ENCODE measurements at regions not wholly inside any gene's neighbourhood (a gene's known extent, or its start where the extent isn't known, plus 50 kb on each side); places are given as distances from the start of the nearest gene placed in this dataset.
"Not testable (repeated sequence)": the region's sequence is repeated elsewhere in the genome, so short reads cannot be mapped to it uniquely, and the experiment has no call there.

DNA sequence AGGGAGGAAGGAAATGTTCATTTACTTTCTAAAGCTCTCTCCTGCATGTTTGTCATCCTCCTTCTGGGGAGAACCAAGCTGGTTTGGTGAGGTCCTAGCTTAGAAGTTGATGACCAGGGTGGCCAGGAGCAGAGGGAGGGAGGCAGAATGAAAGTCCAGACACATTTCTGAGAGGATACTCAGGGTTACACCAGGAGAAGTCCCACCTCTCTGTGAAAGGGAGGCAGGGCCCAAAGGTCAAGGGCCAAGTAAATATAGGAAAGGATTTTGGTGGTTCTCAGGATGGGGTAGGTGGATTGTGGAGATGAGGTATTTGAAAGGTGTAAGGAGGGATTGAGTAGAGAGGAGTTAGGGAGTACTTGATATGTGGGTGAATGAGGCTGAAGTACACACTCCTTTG lies 58.0 kb upstream of the FBXO11 start:
- H3K4me1 Mint-ChIP-seq (ENCODE audit: low read depth): peaks cover 2% of the 10 kb centered on the region
- H3K9me3 Mint-ChIP-seq: no peaks in the 10 kb centered on the region
- H3K36me3 Mint-ChIP-seq (ENCODE audit: low read depth): no peaks in the 10 kb centered on the region
- DNase-seq: no peak
- H3K27ac Mint-ChIP-seq: no peak overlapping the region
- peaks cover 13% of the 10 kb centered on the region for H3K27me3 Mint-ChIP-seq
- no peak overlapping the region for H3K4me3 Mint-ChIP-seq

GRCh38 chr2:47964722-47965434 lies 58.6 kb upstream of the FBXO11 start:
- Mint-ChIP-seq H3K27me3 (peaks cover 16% of the 10 kb centered on the region), H3K4me1 (ENCODE audit: low read depth) (peaks cover 2% of the 10 kb centered on the region), H3K36me3 (ENCODE audit: low read depth) (no peaks in the 10 kb centered on the region), H3K4me3 (no peak overlapping the region), H3K27ac (no peak overlapping the region), H3K9me3 (no peaks in the 10 kb centered on the region)
- no peak for DNase-seq

- peaks cover 13% of the 10 kb centered on the region for H3K27me3 Mint-ChIP-seq
- not testable (repeated sequence) for DNase-seq
Observed at GRCh38 chr2:47976728-47977127, 70.4 kb upstream of the FBXO11 start.

GRCh38 chr2:47984041-47984440 lies 77.7 kb upstream of the FBXO11 start:
- H3K9me3 Mint-ChIP-seq: no peaks in the 10 kb centered on the region
- no peaks in the 10 kb centered on the region for H3K4me1 Mint-ChIP-seq (ENCODE audit: low read depth)
- no peak overlapping the region for H3K4me3 Mint-ChIP-seq
- no peak overlapping the region for H3K27ac Mint-ChIP-seq
- H3K36me3 Mint-ChIP-seq (ENCODE audit: low read depth): no peaks in the 10 kb centered on the region
- no peaks in the 10 kb centered on the region for H3K27me3 Mint-ChIP-seq
- no peak for DNase-seq

More at GRCh38 chr2:47976728-47977127, 70.4 kb upstream of the FBXO11 start:
- not testable (repeated sequence) for H3K9me3 Mint-ChIP-seq; H3K4me3 Mint-ChIP-seq; H3K4me1 Mint-ChIP-seq (ENCODE audit: low read depth); H3K36me3 Mint-ChIP-seq (ENCODE audit: low read depth); H3K27ac Mint-ChIP-seq

DNA sequence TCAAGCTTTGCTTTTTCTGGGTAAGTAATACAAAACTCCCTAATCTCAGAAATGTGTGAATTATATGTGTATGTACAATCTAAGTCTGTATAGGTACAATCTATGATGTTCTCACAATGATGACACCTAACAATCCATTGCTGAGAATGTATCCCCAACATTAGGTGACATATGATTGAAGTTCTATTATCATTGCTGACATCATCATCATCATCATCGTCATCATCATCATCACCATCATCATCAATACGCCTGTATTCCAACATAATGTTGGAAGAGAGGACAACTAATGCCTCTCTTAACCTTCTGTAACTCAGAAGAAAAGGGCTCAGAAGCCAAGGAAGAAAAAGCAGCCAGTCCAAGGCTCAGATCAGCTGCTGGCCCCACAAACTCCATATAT lies 84.2 kb upstream of the FBXO11 start:
- Mint-ChIP-seq H3K36me3 (ENCODE audit: low read depth) (no peaks in the 10 kb centered on the region), H3K27me3 (no peaks in the 10 kb centered on the region), H3K4me1 (ENCODE audit: low read depth) (peaks cover 5% of the 10 kb centered on the region), H3K4me3 (no peak overlapping the region), H3K9me3 (no peaks in the 10 kb centered on the region), H3K27ac (no peak overlapping the region)
- DNase-seq: no peak

DNA sequence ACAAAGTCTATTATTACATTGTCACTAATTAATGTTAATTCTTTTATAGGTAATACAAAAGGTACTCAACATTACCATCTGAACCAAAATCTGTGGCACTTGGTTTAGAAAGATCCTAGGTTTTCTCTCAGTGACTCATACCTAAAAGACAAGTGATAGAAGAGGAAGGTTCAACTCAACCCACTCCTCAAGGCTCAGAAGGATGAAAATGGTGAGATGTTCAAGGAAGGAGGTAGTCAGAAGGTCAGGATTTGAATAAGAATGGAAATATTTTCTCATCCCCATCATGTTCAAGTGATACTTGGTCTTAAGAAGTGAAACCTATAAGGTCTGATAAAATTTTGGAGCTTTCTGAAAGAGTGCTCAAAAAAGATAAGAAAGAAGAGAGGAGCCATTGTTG lies 86.4 kb upstream of the FBXO11 start:
- H3K9me3 Mint-ChIP-seq: no peaks in the 10 kb centered on the region
- H3K4me1 Mint-ChIP-seq (ENCODE audit: low read depth): peaks cover 5% of the 10 kb centered on the region
- no peak overlapping the region for H3K4me3 Mint-ChIP-seq
- DNase-seq: no peak
- H3K27me3 Mint-ChIP-seq: peaks cover 7% of the 10 kb centered on the region
- H3K36me3 Mint-ChIP-seq (ENCODE audit: low read depth): no peaks in the 10 kb centered on the region
- H3K27ac Mint-ChIP-seq: no peak overlapping the region

- no peak for DNase-seq
- Mint-ChIP-seq H3K27me3 (peaks cover 7% of the 10 kb centered on the region), H3K4me3 (no peak overlapping the region), H3K9me3 (no peaks in the 10 kb centered on the region), H3K27ac (no peak overlapping the region), H3K4me1 (ENCODE audit: low read depth) (peaks cover 5% of the 10 kb centered on the region), H3K36me3 (ENCODE audit: low read depth) (no peaks in the 10 kb centered on the region)
Observed at GRCh38 chr2:47996808-47997207, 90.5 kb upstream of the FBXO11 start.

GRCh38 chr2:47999512-47999911 lies 93.2 kb upstream of the FBXO11 start:
- DNase-seq: no peak
- no peaks in the 10 kb centered on the region for H3K36me3 Mint-ChIP-seq (ENCODE audit: low read depth)
- H3K27me3 Mint-ChIP-seq: peaks cover 7% of the 10 kb centered on the region
- H3K4me3 Mint-ChIP-seq: no peak overlapping the region
- H3K27ac Mint-ChIP-seq: no peak overlapping the region
- no peaks in the 10 kb centered on the region for H3K4me1 Mint-ChIP-seq (ENCODE audit: low read depth)
- H3K9me3 Mint-ChIP-seq: no peaks in the 10 kb centered on the region

- Mint-ChIP-seq H3K27ac (no peak overlapping the region), H3K9me3 (peaks cover 3% of the 10 kb centered on the region), H3K4me3 (no peak overlapping the region), H3K4me1 (ENCODE audit: low read depth) (no peaks in the 10 kb centered on the region), H3K27me3 (peaks cover 2% of the 10 kb centered on the region), H3K36me3 (ENCODE audit: low read depth) (no peaks in the 10 kb centered on the region)
- DNase-seq: no peak
Observed at GRCh38 chr2:48001498-48001897, 95.2 kb upstream of the FBXO11 start.

- H3K9me3 Mint-ChIP-seq: peaks cover 3% of the 10 kb centered on the region
- H3K27ac Mint-ChIP-seq: no peak overlapping the region
- no peak overlapping the region for H3K4me3 Mint-ChIP-seq
- no peaks in the 10 kb centered on the region for H3K36me3 Mint-ChIP-seq (ENCODE audit: low read depth)
- no peak for DNase-seq
- H3K4me1 Mint-ChIP-seq (ENCODE audit: low read depth): no peaks in the 10 kb centered on the region
- H3K27me3 Mint-ChIP-seq: no peaks in the 10 kb centered on the region
Observed at GRCh38 chr2:48006094-48006493, 99.8 kb upstream of the FBXO11 start.

DNA sequence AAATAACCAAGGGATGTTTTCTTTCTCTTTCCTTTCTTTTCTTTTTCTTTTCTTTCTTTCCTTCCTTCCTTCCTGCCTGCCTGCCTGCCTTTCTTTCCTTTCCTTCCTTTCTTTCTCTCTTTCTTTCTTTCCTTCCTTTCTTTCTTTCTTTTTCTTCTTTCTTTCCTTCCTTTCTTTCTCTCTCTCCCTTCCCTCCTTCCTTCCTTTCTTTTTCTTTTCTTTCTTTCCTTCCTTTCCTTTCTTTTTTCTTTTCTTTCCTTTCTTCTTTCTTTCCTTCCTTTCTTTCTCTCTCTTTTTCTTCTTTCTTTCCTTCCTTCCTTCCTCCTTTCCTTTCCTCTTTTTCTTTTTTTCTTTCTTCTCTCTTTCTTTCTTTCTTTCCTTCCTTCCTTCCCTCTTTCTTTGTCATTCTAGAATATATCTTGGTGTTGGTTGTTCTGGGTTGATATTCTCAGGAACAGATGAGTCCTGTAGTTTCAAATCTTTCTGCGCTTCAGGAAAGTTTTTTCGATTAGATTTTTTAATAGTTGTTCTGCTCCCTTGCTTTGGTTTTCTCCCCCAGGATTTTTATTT lies 101.5 kb upstream of the FBXO11 start:
- Mint-ChIP-seq H3K4me1 (ENCODE audit: low read depth) (no peaks in the 10 kb centered on the region), H3K27me3 (no peaks in the 10 kb centered on the region), H3K9me3 (peaks cover 3% of the 10 kb centered on the region), H3K36me3 (ENCODE audit: low read depth) (no peaks in the 10 kb centered on the region), H3K27ac (no peak overlapping the region), H3K4me3 (no peak overlapping the region)
- no peak for DNase-seq

GRCh38 chr2:48009256-48009655 lies 103.0 kb upstream of the FBXO11 start:
- no peak for DNase-seq
- Mint-ChIP-seq H3K4me3 (no peak overlapping the region), H3K4me1 (ENCODE audit: low read depth) (no peaks in the 10 kb centered on the region), H3K27ac (no peak overlapping the region), H3K27me3 (no peaks in the 10 kb centered on the region), H3K9me3 (peaks cover 3% of the 10 kb centered on the region), H3K36me3 (ENCODE audit: low read depth) (no peaks in the 10 kb centered on the region)

DNA sequence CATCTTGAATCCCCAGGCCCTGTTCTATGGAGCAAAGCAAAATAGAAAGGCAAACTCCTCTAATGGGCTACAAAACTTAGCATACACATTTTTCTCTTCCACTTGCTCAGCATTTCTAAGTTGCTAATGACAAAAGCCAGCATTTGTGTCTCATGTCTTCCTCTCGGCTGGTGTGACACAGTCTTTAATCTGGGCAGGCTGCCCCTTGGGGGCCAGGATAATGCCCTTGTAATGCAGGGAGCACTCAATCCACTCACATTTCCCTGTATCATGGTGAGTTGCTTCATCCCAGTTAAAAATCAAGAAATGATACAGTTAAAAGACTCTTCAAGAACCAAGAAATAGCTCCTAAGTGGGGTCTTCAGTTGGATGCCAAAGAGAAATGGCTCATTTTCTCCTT lies 109.1 kb upstream of the FBXO11 start:
- no peaks in the 10 kb centered on the region for H3K36me3 Mint-ChIP-seq (ENCODE audit: low read depth)
- no peak overlapping the region for H3K4me3 Mint-ChIP-seq
- H3K4me1 Mint-ChIP-seq (ENCODE audit: low read depth): no peaks in the 10 kb centered on the region
- H3K27ac Mint-ChIP-seq: no peak overlapping the region
- no peak for DNase-seq
- peaks cover 13% of the 10 kb centered on the region for H3K27me3 Mint-ChIP-seq
- H3K9me3 Mint-ChIP-seq: peaks cover 3% of the 10 kb centered on the region

GRCh38 chr2:48016225-48017019 lies 110.1 kb upstream of the FBXO11 start:
- no peak for DNase-seq
- Mint-ChIP-seq H3K4me1 (ENCODE audit: low read depth) (no peaks in the 10 kb centered on the region), H3K4me3 (no peak overlapping the region), H3K9me3 (peaks cover 3% of the 10 kb centered on the region), H3K36me3 (ENCODE audit: low read depth) (no peaks in the 10 kb centered on the region), H3K27ac (no peak overlapping the region), H3K27me3 (peaks cover 13% of the 10 kb centered on the region)

DNA sequence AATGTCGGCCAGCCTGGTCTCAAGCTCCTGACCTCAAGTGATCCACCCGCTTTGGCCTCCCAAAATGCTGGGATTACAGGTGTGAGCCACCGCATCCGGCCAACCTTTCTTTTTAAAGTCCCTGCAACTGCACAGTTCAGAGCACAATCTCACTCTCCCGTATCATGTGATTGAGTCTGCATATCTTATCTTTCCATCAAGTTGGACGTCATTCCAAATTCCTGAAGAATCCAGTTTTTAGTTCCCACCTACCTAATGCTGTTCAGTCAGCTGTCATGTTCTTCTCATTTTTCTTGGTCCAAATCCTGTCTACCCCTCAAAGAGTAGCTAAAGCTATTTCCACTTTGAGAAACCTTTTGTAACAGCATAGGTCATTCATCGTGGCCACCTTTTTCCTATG lies 110.8 kb upstream of the FBXO11 start:
- H3K27me3 Mint-ChIP-seq: peaks cover 15% of the 10 kb centered on the region
- peaks cover 3% of the 10 kb centered on the region for H3K9me3 Mint-ChIP-seq
- DNase-seq: no peak

More for the DNA sequence above, 110.8 kb upstream of the FBXO11 start:
- no peaks in the 10 kb centered on the region for H3K36me3 Mint-ChIP-seq (ENCODE audit: low read depth)
- no peak overlapping the region for H3K27ac Mint-ChIP-seq
- no peak overlapping the region for H3K4me3 Mint-ChIP-seq
- no peaks in the 10 kb centered on the region for H3K4me1 Mint-ChIP-seq (ENCODE audit: low read depth)

Data from activated T-cell treated with anti-CD3 and anti-CD28 coated beads, Interleukin-2, amount 50 U/mL, for 24 hours (primary cell).